ENCODE measurements at regions not wholly inside any gene's neighbourhood (a gene's known extent, or its start where the extent isn't known, plus 50 kb on each side); places are given as distances from the start of the nearest gene placed in this dataset.

GRCh38 chr14:96617635-96618034 lies 115.5 kb downstream of the PAPOLA start:
- H3K4me3 ChIP-seq (ENCODE audit: low read depth, low read length): no peak overlapping the region
- no peak for DNase-seq (ENCODE audit: low read depth)
- TF ChIP-seq CTCF (conservative IDR thresholded peaks at IDR 0.05; ENCODE audit: low read depth, low read length): no peak

GRCh38 chr14:96622926-96623325 lies 120.7 kb downstream of the PAPOLA start:
- no peak for DNase-seq (ENCODE audit: low read depth)
- H3K4me3 ChIP-seq (ENCODE audit: low read depth, low read length): no peak overlapping the region
- no peak for TF ChIP-seq CTCF (conservative IDR thresholded peaks at IDR 0.05; ENCODE audit: low read depth, low read length)

DNA sequence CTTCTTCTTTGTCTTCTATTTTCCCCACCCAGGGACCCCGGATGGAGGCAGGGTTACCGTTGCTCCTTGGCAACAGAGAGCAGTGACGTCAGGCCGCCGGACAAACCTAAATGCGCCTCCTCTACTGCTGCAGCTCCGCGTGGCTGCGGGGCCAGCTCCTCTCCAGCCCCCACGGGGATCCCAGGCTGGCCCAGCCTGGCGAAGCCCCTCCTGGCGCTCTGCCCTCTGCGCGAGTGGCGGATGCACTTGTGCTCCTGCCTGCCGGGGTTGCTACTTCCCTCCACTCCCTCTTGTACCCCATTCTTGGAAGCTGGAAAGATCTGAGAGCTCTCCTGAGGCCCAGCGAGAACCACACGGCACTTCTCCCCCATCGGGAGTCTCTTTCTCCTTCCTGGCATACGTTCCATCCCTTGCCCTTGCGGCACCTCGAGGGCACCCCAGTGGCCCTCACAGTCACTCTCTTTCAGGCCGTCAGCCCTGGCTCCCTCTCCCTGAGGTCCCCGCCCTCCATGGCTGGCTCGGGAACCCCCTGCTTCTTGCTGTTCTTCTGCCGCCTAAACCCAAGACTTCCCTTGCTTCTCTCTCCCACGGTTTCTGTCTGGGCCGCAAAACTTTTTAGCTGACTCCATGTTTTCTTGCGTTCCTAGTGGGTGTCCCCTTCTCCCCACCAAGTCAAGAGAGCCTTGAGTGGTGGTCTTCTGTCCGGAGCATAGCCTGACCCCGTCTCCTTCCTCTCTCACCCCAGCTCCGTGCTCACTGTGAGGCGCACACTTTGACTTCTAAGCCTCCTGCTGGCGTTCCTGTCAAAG lies 121.7 kb downstream of the PAPOLA start:
- no peak for DNase-seq (ENCODE audit: low read depth)
- no peak for TF ChIP-seq CTCF (conservative IDR thresholded peaks at IDR 0.05; ENCODE audit: low read depth, low read length)
- H3K4me3 ChIP-seq (ENCODE audit: low read depth, low read length): no peak overlapping the region

DNA sequence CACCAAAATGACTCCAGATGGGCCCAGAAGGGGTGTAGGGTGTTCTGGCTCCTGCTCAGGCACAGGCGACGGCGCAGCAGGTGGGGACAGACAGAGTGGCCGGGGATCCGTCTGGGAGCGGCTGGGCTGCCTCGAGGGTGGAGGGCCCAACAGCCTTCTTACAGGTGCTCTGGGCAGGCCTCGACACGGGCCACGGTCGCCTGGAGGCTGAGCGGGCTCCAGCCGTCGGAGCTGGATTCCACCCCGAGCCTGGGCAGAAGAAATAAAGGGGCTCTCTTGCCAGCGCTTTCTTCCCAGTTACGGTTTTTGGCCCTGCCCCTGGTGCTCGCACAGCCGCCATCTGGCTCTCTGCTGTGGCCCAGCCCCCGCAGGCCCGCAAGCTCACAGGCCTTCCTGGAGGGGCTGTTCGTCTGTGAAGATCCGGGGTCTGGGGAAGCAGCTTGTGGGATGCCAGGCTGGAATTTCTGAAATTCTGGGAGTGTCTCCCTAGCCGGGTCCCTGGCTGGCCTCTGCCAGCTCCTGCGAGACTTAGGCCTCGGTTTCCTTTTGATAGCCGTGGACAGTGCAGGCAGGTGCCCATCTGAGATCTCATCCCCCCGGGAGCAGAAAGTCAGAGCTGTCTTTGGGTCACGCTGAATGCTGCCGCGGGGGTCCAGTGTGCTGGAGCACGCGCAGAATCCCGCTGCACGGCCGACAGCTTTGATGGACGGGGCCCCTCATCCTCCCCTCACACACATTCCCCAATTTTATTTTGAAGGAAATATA lies 122.7 kb downstream of the PAPOLA start:
- DNase-seq (ENCODE audit: low read depth): no peak
- TF ChIP-seq CTCF (conservative IDR thresholded peaks at IDR 0.05; ENCODE audit: low read depth, low read length): no peak
- no peak overlapping the region for H3K4me3 ChIP-seq (ENCODE audit: low read depth, low read length)

DNA sequence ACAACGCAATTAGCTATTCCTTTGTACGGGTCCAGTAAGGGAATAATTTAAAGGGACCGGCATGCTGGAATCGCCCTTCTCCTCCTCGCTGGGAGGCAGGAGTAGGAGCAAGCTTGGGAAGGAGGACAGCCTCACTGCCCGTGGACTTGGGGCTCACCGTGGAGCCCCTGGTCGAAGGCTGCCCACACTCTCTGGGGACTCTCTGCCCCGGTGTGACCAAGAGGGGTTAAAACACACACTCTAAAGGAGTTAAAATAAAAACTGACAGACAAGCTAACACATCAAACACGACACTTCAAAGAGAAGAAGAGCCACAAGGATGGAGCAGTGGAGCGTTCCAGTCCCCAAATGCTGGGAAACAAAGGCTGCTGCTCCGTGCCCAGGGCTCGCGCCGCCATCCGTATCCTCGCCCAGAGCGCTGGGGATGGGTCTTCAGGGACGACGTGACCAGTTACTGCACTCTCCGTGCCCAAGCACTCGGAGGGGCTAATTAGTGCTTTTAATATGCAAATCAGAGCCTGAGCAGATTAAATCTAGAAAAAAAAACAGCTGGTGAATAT lies 123.3 kb downstream of the PAPOLA start:
- DNase-seq (ENCODE audit: low read depth): no peak
- TF ChIP-seq CTCF (conservative IDR thresholded peaks at IDR 0.05; ENCODE audit: low read depth, low read length): no peak

GRCh38 chr14:96626121-96626768 lies 124.1 kb downstream of the PAPOLA start:
- TF ChIP-seq CTCF (conservative IDR thresholded peaks at IDR 0.05; ENCODE audit: low read depth, low read length): no peak
- DNase-seq (ENCODE audit: low read depth): no peak
- H3K4me3 ChIP-seq (ENCODE audit: low read depth, low read length): no peak overlapping the region

More for the DNA sequence above, 123.3 kb downstream of the PAPOLA start:
- H3K4me3 ChIP-seq (ENCODE audit: low read depth, low read length): no peak overlapping the region
